Trophoblast cell (in vitro differentiated cells and primary cell): ENCODE measurements at regions not wholly inside any gene's neighbourhood (a gene's known extent, or its start where the extent isn't known, plus 50 kb on each side); places are given as distances from the start of the nearest gene placed in this dataset.

Experiments used
- DNase-seq, 2 donors: peaks; one replicate each; pipeline ENCODE4 v3.0.0-alpha.2; 2016
- H2AFZ ChIP-seq: 2 replicates; pipeline ENCODE4 v1.6.1; 2013; ENCODE audit warnings: low read length, moderate library complexity, mild to moderate bottlenecking; ENCODE audit not compliant: insufficient read depth, poor library complexity
- H2AK5ac ChIP-seq: 2 replicates; pipeline ENCODE4 v1.6.1; 2013; ENCODE audit warnings: mild to moderate bottlenecking, low read length
- H2BK120ac ChIP-seq: 2 replicates; pipeline ENCODE4 v1.6.1; 2013; ENCODE audit warnings: low read length, mild to moderate bottlenecking, moderate library complexity; ENCODE audit not compliant: insufficient read depth, poor library complexity
- H2BK12ac ChIP-seq: 2 replicates; pipeline ENCODE4 v1.6.1; 2013; ENCODE audit warnings: mild to moderate bottlenecking, low read length, moderate library complexity
- H2BK5ac ChIP-seq: 2 replicates; pipeline ENCODE4 v1.6.1; 2013; ENCODE audit warnings: low read length, low read depth, moderate library complexity, mild to moderate bottlenecking; ENCODE audit not compliant: poor library complexity
- H3K14ac ChIP-seq: 2 replicates; pipeline ENCODE4 v1.6.1; 2013; ENCODE audit warnings: mild to moderate bottlenecking, low read length
- H3K18ac ChIP-seq: 2 replicates; pipeline ENCODE4 v1.6.1; 2013; ENCODE audit warnings: mild to moderate bottlenecking, low read length
- H3K23ac ChIP-seq: 2 replicates; pipeline ENCODE4 v1.6.1; 2013; ENCODE audit warnings: low read length
- H3K27ac ChIP-seq: 2 replicates; pipeline ENCODE4 v1.5.1; 2013; ENCODE audit warnings: low read depth, mild to moderate bottlenecking, inconsistent platforms, low read length, moderate library complexity
- H3K27me3 ChIP-seq: 2 replicates; pipeline ENCODE4 v1.6.1; 2013; ENCODE audit warnings: inconsistent platforms, mild to moderate bottlenecking, low read length, moderate library complexity; ENCODE audit not compliant: insufficient read depth
- H3K36me3 ChIP-seq, 2 experiments: 1 replicate in 1 of 2; 2 replicates in 1 of 2; pipeline ENCODE4 v1.6.1; 2013; ENCODE audit warnings: low read length in 2 of 2, mild to moderate bottlenecking in 2 of 2, moderate library complexity in 1 of 2; ENCODE audit not compliant: insufficient read depth in 2 of 2, control insufficient read depth in 1 of 2
- H3K4ac ChIP-seq: 2 replicates; pipeline ENCODE4 v1.6.1; 2013; ENCODE audit warnings: low read depth, mild to moderate bottlenecking, low read length, moderate library complexity
- H3K4me1 ChIP-seq, 2 experiments: 1 replicate in 1 of 2; 2 replicates in 1 of 2; pipeline ENCODE4 v1.6.1; 2013; ENCODE audit warnings: low read length in 2 of 2, mild to moderate bottlenecking in 2 of 2, moderate library complexity in 1 of 2; ENCODE audit not compliant: insufficient read depth in 2 of 2, control insufficient read depth in 1 of 2
- H3K4me2 ChIP-seq: 2 replicates; pipeline ENCODE4 v1.6.1; 2013; ENCODE audit warnings: inconsistent platforms, mild to moderate bottlenecking, low read length, moderate library complexity
- H3K4me3 ChIP-seq: 2 replicates; pipeline ENCODE4 v1.5.1; 2013; ENCODE audit warnings: mild to moderate bottlenecking, low read depth, low read length, inconsistent platforms
- H3K79me1 ChIP-seq: one replicate; pipeline ENCODE4 v1.6.1; 2013; ENCODE audit warnings: low read length
- H3K79me2 ChIP-seq: 2 replicates; pipeline ENCODE4 v1.6.1; 2013; ENCODE audit warnings: low read length, mild to moderate bottlenecking; ENCODE audit not compliant: control insufficient read depth, insufficient read depth, poor library complexity
- H3K9ac ChIP-seq: 2 replicates; pipeline ENCODE4 v1.6.1; 2013; ENCODE audit warnings: mild to moderate bottlenecking, low read length
- H3K9me3 ChIP-seq: 2 replicates; pipeline ENCODE4 v1.6.1; 2013; ENCODE audit warnings: low read depth, mild to moderate bottlenecking, control low read depth, inconsistent platforms, low read length; ENCODE audit not compliant: insufficient read depth
- H4K12ac ChIP-seq: 2 replicates; pipeline ENCODE4 v1.6.1; 2013; ENCODE audit warnings: low read depth, mild to moderate bottlenecking, low read length, moderate library complexity
- H4K8ac ChIP-seq: 2 replicates; pipeline ENCODE4 v1.6.1; 2013; ENCODE audit warnings: low read depth, mild to moderate bottlenecking, low read length, moderate library complexity
- H4K91ac ChIP-seq: one replicate; pipeline ENCODE4 v1.6.1; 2013; ENCODE audit warnings: low read depth, mild to moderate bottlenecking, low read length, moderate library complexity
- WGBS: extraction: QIAGEN DNeasy Blood & Tissue Kit; methylation state at CpG from one replicate; pipeline ENCODE4 v1.1.7; 2013; ENCODE audit warnings: missing lambda C conversion rate; ENCODE audit not compliant: insufficient read length, insufficient coverage; ENCODE audit errors: extremely low coverage; 5-methylcytosine and 5-hydroxymethylcytosine counted together

DNA sequence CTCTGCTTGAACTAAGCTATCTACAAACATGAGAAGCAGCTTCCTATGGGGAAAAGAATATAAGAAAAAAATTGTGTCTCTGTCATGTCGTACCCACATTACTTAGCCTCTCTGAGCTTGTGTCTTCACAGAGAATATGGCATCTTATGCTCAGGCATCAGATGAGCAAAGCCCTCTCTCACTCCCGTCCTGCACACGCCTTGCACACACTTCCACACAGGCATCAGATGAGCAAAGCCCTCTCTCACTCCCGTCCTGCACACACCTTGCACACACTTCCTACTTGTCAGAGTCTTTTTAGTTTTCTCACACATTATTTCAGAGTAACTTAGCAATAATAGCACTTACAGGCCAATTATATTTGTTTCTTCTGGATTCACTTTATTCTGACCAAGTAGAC lies 79.0 kb upstream of the DUSP22 start:
- Histone ChIP-seq H2BK120ac (no peak overlapping the region), H3K27me3 (no peaks in the 10 kb centered on the region), H2AFZ (no peak overlapping the region), H2BK12ac (no peak overlapping the region), H3K4me1 (no peaks in the 10 kb centered on the region), H3K4me2 (no peak overlapping the region), H4K91ac (no peak overlapping the region), H4K12ac (no peak overlapping the region), H3K79me1 (no peaks in the 10 kb centered on the region), H3K27ac (no peak overlapping the region), H4K8ac (no peak overlapping the region), H3K14ac (no peak overlapping the region), H3K36me3 (no peaks in the 10 kb centered on the region), H3K9me3 (peaks cover 12% of the 10 kb centered on the region), H2AK5ac (no peak overlapping the region), H3K18ac (no peak overlapping the region), H3K9ac (no peak overlapping the region), H3K23ac (no peak overlapping the region), H3K79me2 (no peaks in the 10 kb centered on the region), H2BK5ac (no peak overlapping the region), H3K4ac (no peak overlapping the region), H3K4me3 (no peak overlapping the region)
- no peak for DNase-seq
- WGBS, result no CpG with 5 or more reads among the region's 4 CpGs

DNA sequence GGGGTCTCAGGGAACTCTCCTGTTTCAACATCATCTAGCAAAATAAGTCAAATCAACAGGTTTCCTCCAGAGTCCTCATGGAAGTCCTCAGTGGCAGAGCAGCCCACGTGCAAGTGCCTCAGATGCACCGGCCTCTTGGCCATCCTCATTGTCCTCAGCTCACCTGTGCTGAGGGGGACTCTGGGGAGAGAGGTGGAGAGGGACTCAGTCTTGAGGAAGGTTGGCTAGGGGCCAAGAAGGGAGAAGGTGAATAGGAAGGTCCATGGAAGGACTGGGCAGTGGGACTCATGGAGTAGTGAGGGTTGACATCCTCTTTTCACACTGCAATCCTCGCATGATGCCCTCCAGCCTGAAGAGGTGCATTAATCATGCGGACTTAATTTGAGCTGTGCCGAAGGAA lies 77.9 kb upstream of the DUSP22 start:
- H3K18ac ChIP-seq, result no peak overlapping the region
- H3K4ac ChIP-seq, result no peak overlapping the region
- no peak overlapping the region for H3K4me2 ChIP-seq
- no peak overlapping the region for H2BK5ac ChIP-seq
- H2BK12ac ChIP-seq, result no peak overlapping the region
- no peak overlapping the region for H4K91ac ChIP-seq
- no peak overlapping the region for H2AFZ ChIP-seq
- H2AK5ac ChIP-seq, result no peak overlapping the region
- H3K36me3 ChIP-seq, result no peaks in the 10 kb centered on the region
- peaks cover 13% of the 10 kb centered on the region for H3K9me3 ChIP-seq
- H3K27me3 ChIP-seq, result no peaks in the 10 kb centered on the region
- no peak overlapping the region for H3K4me3 ChIP-seq
- H4K8ac ChIP-seq, result no peak overlapping the region
- H3K4me1 ChIP-seq, result no peaks in the 10 kb centered on the region
- no peak overlapping the region for H2BK120ac ChIP-seq
- H3K79me2 ChIP-seq, result no peaks in the 10 kb centered on the region
- H4K12ac ChIP-seq, result no peak overlapping the region
- DNase-seq, result no peak
- no peak overlapping the region for H3K23ac ChIP-seq
- H3K79me1 ChIP-seq, result no peaks in the 10 kb centered on the region
- no peak overlapping the region for H3K9ac ChIP-seq
- H3K27ac ChIP-seq, result no peak overlapping the region
- WGBS, result no CpG with 5 or more reads among the region's 5 CpGs
- H3K14ac ChIP-seq, result no peak overlapping the region

DNA sequence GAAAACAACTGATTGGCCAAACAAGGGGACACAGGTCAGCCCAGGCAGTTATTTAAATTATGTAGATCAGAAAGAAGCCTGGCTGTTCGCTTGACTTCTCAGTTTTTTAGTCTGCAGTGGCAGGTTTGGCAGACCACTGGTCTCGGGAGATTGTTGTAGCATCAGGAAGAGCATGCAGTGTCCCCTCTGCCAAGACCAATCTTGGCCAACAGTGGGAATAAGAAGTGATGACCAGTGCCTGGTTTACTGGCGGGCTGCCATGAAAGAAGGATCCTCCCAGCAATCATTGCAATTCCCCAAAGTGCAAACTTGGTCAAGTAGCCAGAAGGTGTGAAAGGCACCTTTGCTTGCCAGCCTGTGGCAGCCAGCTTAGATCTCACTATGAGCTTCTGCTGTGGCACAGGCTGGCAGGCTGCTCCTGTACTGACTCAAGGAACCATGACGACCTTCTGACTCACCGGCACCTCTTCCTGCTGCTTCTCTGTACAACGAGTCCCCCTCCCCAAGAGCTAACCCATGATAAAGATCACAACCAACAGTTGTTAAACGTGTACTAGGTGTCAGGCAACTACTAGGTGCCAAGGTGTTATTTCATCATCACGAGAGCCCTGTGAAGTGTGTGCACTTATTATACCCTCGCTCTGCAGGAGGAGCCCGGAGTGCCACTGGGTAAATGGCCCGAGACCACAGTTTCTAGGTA lies 76.8 kb upstream of the DUSP22 start:
- Histone ChIP-seq H3K79me2 (no peaks in the 10 kb centered on the region), H3K4me2 (no peak overlapping the region), H3K79me1 (no peaks in the 10 kb centered on the region), H2BK5ac (no peak overlapping the region), H3K4me1 (no peaks in the 10 kb centered on the region), H3K14ac (no peak overlapping the region), H3K27ac (no peak overlapping the region), H2AK5ac (no peak overlapping the region), H2BK12ac (no peak overlapping the region), H2BK120ac (no peak overlapping the region), H3K4me3 (no peak overlapping the region), H3K23ac (no peak overlapping the region), H3K4ac (no peak overlapping the region), H3K9me3 (peaks cover 13% of the 10 kb centered on the region), H3K27me3 (no peaks in the 10 kb centered on the region), H3K9ac (no peak overlapping the region), H4K12ac (no peak overlapping the region), H4K91ac (no peak overlapping the region), H4K8ac (no peak overlapping the region), H2AFZ (no peak overlapping the region), H3K36me3 (no peaks in the 10 kb centered on the region), H3K18ac (no peak overlapping the region)
- no peak for DNase-seq
- no CpG with 5 or more reads among the region's 11 CpGs for WGBS

DNA sequence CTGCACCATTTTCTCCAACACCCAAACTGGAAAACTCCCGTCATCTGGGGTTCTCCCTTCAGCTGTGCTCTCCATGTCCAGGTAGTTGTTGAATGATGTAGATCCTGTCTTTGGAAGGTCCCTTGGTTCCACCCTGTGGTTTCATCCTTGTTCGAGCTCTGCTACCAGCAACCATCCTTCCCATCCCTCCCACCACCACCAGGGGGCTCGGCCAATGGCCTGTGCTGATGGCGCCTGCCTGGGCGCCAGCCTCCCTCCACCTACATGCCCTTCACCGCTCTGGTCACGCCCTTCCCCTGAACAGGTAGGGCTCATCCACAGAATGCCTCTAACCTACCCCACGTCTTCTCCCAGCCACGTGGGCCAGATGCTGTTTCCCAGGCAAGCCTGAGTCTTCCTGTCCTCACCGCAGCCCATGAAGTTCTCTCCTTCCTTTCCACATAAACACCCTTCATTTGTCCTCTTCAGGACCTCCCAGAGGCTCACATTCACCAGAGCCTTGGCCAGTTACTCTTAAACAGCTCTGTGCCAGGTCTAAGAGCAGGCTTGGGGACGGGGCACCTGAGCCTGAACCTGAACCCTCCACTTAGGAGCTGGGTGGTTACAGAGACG lies 75.1 kb upstream of the DUSP22 start:
- H3K36me3 ChIP-seq, result no peaks in the 10 kb centered on the region
- H4K8ac ChIP-seq, result no peak overlapping the region
- no peak overlapping the region for H2AFZ ChIP-seq
- H3K79me2 ChIP-seq, result no peaks in the 10 kb centered on the region
- no peak overlapping the region for H4K12ac ChIP-seq
- H2BK5ac ChIP-seq, result no peak overlapping the region
- WGBS, result no CpG with 5 or more reads among the region's 12 CpGs
- no peak overlapping the region for H2BK120ac ChIP-seq
- peak in 1 of 2 donors; percentile 60 for DNase-seq
- H2AK5ac ChIP-seq, result no peak overlapping the region
- no peak overlapping the region for H3K9ac ChIP-seq
- H3K27ac ChIP-seq, result no peak overlapping the region
- H4K91ac ChIP-seq, result no peak overlapping the region
- H3K23ac ChIP-seq, result no peak overlapping the region
- H3K4me2 ChIP-seq, result no peak overlapping the region
- H3K27me3 ChIP-seq, result no peaks in the 10 kb centered on the region
- H3K4ac ChIP-seq, result no peak overlapping the region
- H3K14ac ChIP-seq, result no peak overlapping the region
- no peak overlapping the region for H3K18ac ChIP-seq
- H3K4me1 ChIP-seq, result no peaks in the 10 kb centered on the region
- H2BK12ac ChIP-seq, result no peak overlapping the region
- no peak overlapping the region for H3K4me3 ChIP-seq
- no peaks in the 10 kb centered on the region for H3K79me1 ChIP-seq
- peaks cover 13% of the 10 kb centered on the region for H3K9me3 ChIP-seq
